MV-4-11 (cell line): ENCODE measurements at regions not wholly inside any gene's neighbourhood (a gene's known extent, or its start where the extent isn't known, plus 50 kb on each side); places are given as distances from the start of the nearest gene placed in this dataset.

Source experiments
- DNase-seq: peaks from one replicate; lab custom pipeline; 2025; lab: John Stamatoyannopoulos, UW

DNA sequence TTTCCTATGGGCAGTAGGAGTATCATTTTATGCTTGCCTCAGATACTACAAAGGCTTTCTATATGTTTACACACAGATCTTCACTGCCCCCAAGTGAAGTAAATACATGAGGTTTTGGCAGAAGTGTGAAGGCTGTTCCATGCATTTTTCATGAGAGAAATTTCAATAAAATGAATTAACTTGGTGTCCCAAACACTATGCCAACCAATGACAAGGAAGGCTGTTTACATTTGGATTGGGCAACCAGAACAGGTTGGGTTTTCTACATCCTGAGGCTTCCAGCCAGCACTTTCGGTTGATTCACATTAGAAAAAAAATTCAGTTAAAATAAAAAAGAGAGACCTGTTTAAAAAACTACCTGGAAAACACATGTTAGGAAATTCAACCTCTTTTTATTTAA is 625.4 kb downstream of the KCNJ2 start:
- no peak for DNase-seq

GRCh38 chr17:70795620-70796019 is 626.3 kb downstream of the KCNJ2 start:
- DNase-seq, result no peak

DNA sequence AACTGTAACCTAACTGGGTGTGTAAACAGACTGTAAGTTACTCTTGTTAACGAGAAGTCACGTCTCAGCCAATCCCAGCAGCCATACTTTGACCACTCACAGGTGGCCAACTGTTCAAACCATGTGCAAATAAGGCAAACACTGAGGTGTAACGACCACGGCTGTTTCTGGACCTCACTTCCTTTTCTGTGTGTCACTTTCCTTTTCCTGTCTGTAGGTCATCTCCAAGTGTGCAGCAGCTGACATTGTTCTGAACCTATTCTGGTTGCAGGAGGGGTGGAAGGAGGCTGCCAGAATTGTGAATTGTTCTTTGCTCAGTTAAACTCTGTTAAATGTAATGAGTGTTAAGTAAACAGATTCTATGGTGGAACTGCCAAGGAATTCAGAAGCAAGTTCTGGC is 627.4 kb downstream of the KCNJ2 start:
- no peak for DNase-seq

GRCh38 chr17:70797166-70797565 is 627.8 kb downstream of the KCNJ2 start:
- no peak for DNase-seq

DNA sequence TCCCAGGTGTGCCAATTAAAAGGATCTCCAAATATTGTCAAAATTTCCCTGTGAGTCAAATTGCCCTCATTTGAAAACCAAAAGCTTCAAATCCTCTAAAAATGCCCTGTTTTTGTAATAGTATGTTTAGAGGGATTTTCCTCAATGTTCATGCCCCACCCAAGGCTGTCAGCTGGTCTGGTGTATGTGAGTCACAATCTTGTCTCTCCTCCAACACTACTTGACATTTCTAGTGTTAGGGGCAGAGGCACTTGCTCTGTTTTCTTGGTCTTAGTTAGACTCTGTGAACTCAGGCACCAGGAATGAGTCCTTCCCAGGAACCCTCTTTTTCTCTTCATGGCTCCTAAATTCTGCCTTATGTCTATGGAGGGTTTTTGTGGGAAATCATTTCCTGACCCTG is 634.8 kb downstream of the KCNJ2 start:
- DNase-seq, result no peak

DNA sequence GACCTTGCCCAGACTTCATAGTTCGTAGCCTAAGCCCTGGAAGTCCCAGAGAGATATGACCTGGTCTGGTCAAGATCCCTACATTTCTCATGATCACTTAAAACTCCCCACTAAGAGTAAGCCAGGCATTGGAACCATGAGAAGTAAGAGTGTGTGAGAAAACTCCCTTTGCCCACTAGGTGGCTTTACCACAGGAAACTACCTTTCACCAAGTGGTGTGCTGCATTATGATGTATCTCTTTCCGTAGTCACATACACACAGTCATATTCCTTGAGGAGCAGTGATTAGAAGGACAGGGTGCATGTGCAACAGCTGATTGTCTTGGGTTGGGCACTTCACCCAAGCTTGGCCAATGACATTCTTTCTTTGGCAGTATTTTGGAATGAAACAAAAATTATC is 639.3 kb downstream of the KCNJ2 start:
- no peak for DNase-seq

DNA sequence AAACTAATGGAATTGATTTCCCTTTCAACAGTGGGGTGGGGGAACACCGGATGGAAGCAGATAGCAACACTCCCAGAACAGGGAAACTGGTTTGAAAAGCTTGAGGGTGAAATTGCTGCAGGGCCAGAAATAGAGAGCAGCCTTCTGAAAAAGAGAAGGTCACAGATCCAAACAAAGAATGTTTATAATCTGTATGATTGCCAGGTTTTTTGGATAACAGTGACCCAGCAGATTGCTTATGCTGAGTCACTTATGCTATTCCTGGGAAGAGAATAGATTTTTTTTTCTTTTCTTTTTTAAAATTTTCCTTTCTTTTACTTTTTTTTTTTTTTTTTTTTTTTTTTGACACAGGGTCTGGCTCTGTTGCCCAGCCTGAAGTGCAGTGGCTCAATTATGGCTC is 641.3 kb downstream of the KCNJ2 start:
- no peak for DNase-seq

- no peak for DNase-seq
Observed at GRCh38 chr17:70813355-70813930, 644.1 kb downstream of the KCNJ2 start.

DNA sequence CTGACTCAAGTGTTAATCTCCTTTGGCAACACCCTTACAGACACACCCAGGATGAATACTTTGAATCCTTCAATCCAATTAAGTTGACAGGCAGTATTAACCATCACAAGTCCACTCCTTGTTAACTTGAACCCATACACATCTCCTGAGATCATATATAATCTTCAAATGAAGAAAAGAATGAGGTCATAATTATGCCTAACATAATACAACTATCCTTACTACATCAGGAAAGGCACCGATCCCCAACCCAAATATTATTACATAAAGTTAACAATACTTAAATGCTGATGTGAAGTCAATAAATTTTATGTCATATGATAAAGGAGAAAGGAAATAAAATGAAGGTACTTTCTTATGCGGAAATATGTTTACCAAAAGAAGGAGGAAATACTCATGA is 649.9 kb downstream of the KCNJ2 start:
- DNase-seq, result no peak

GRCh38 chr17:70820276-70820675 is 650.9 kb downstream of the KCNJ2 start:
- no peak for DNase-seq

DNA sequence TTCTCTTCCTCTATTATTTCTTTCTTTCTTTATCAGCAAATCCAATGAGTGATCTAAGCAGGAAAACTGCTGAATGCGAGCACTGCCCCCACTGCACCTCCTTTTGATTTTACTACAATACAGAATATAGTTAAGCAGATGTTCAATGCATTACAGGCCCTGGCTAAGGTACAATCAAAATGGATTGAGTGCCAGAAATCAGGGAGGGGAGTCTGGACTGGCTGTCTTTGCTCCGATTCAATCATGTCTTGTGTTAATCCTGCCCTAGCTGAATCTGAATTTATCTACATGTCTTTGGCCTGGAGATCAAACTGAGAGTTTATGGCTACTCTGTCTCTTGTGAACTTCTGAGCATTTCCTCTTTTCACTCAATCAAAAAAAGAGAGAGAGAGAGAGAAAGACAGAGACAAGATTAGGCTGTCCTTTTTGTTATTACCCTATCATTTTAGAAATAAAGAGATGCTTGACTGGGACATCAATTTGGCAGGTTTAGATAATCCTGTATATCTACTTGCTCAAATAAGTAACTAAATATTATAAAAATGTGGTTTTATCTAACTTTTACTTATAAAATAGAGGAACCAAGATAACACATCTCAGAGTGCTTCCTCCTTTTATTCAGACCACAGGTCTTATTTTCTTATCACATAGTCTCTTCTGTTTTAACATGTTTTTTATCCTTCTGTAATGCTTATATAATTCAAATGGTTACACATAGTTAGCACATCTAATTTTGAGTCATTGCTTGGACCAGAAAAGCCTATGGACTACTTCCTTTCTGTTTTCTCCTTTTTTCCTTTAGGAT is 656.2 kb downstream of the KCNJ2 start:
- DNase-seq, result peak; percentile 17

DNA sequence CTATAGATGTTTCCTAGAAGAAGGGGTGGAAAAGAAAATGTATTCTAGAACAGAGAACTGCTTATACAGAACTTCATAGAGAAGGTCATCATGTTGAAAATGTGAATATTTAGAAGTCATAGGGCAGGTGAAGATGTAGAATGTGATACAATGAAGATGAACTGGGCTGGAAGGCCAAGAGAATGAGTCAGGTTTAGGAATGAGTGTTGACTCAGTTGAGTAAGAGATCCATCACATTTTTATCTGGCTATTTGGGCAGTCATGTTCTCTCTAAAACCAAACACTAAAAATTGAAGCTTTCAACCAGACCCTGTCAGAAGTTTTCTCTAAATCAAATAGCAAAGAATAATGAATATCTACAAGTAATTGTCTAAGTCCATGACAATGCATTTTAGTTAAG is 660.5 kb downstream of the KCNJ2 start:
- DNase-seq, result no peak

GRCh38 chr17:70834039-70834438 is 664.7 kb downstream of the KCNJ2 start:
- DNase-seq, result no peak

DNA sequence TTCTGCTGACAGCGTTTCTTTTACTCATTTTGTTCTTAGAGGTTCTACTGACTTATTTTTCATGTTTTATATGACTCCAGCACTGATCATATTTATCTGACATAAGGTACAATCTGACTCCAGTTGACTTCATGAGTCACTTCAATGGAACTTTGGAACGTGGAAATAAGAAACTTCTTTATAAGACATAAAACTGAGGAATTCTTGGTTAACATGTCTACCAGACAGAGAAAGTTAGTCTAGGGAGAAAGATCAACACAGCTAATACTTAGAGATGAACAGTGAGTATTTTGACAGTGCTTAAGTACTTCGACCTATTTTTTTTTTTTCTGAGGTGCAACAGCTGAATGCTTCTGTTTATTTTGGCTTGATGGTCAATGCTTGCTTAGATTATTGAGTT is 679.5 kb downstream of the KCNJ2 start:
- no peak for DNase-seq

DNA sequence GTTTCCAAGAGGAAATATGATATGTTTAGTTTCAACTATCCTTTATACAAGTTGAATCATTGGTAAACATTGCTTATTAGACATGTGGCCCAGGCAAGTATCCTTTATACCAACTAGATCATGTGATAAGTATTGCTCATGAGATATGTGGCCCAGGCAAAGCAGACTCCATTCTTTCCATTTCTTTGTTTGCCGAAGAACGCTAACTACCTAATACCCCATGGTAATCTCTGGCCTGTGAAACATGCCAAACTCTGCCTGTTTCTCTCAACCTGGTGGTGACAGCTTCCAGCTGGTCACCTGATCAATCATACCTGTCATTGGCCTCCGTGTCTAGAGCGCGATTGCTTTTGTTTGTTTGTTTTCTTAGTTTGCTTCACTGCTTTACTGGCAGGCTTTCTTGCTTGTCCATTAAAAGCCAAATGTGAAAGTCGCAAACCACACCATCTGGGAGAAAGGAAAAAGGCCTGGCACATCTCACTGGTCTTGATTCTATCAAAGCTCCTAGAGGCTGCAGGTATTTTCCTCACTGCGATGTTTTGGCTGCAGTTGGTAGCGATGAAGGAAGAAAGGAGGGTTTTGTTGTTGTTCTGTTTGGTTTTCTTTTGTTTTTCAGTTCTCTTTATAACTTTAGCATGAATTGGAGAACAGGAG is 686.2 kb downstream of the KCNJ2 start:
- DNase-seq, result no peak

DNA sequence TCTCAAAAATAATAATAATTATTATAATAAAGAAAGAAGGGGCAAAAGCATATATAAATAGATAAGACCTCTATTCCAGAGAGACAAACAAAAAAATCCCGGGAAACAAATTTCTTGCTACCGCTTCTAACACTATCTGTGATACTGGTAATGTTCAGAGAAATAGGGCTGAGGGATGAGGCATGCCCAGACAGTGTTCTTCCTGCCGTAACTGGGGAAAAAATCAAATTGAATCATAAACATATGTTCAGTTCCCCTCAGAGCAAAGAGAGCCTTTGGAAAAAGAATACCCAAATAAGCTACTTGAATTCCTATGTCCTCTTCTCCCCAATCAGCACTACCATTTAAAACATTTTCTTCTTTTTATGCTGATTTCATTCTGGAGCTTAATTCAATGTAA is 688.0 kb downstream of the KCNJ2 start:
- no peak for DNase-seq

DNA sequence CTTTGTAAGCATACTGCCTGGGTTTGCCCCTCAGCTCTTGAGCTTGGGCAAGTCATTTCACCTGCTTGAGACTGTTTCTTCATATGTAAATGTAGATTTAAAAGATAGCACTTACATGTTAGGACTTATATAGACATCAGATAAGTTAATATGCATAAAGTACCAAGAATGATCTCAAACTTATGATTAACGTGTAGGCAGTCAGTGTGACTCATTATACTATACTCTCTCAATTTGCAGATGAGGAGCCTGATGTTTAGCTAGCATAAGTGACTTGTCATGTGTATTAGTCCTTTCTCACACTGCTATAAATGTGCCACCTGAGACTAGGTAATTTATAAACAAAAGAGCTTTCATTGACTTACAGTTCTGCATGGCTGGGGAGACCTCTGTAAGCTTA is 690.5 kb downstream of the KCNJ2 start:
- DNase-seq, result no peak

GRCh38 chr17:70862295-70862694 is 693.0 kb downstream of the KCNJ2 start:
- no peak for DNase-seq

GRCh38 chr17:70863436-70864248 is 694.3 kb downstream of the KCNJ2 start:
- DNase-seq, result no peak

- DNase-seq, result no peak
Observed at GRCh38 chr17:70865993-70866804, 696.9 kb downstream of the KCNJ2 start.

DNA sequence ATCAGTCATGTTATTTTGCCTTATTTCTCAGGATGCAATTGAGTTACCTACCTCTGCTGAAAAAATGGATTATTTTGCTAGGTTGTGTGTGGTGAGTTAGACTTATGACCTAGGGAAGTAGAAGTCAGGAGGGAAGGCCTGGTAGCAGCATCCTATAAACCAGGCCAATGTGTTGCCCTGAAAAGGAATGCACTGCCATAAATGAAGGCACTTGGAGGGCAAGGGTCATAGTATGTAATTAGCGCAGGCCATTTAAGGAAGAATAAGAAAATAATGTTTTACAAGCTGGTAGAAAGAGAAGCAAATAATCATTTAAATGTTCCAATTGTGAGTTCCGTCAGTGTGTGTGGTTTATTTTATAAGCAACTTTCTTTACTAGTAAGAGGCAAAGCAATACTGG is 698.8 kb downstream of the KCNJ2 start:
- no peak for DNase-seq
